ENCODE measurements at regions not wholly inside any gene's neighbourhood (a gene's known extent, or its start where the extent isn't known, plus 50 kb on each side); places are given as distances from the start of the nearest gene placed in this dataset.

DNA sequence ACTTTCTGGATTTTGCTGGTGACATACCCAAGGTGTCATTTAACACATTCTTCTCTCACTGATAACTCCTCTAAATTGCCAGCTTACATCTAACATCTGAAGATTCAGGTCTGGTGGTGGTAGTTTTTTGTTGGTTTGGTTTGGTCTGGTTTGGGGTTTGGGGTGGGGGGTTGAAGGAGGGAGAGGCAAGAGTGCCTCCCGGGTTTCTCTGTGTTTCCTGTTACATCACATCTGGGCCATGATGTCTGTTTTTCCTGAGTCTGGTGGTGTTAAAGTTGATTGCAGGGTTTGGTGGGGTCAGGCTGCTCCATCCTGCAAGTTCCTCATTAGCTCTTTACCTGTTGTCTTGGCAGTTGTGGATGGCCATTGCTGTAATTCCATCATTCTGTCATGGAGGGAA, 155.8 kb upstream of the UBL3 start:
- TF ChIP-seq ZNF317 (CRISPR knock-in tag; IDR thresholded peaks at IDR 0.05; ENCODE audit: borderline replicate concordance, low read depth), result no peak
- no peak for TF ChIP-seq TP53 (CRISPR knock-in tag; IDR thresholded peaks at IDR 0.05)
- no peak for TF ChIP-seq ZNF219 (CRISPR knock-in tag; IDR thresholded peaks at IDR 0.05; ENCODE audit: borderline replicate concordance)
- TF ChIP-seq, protein P1, sequence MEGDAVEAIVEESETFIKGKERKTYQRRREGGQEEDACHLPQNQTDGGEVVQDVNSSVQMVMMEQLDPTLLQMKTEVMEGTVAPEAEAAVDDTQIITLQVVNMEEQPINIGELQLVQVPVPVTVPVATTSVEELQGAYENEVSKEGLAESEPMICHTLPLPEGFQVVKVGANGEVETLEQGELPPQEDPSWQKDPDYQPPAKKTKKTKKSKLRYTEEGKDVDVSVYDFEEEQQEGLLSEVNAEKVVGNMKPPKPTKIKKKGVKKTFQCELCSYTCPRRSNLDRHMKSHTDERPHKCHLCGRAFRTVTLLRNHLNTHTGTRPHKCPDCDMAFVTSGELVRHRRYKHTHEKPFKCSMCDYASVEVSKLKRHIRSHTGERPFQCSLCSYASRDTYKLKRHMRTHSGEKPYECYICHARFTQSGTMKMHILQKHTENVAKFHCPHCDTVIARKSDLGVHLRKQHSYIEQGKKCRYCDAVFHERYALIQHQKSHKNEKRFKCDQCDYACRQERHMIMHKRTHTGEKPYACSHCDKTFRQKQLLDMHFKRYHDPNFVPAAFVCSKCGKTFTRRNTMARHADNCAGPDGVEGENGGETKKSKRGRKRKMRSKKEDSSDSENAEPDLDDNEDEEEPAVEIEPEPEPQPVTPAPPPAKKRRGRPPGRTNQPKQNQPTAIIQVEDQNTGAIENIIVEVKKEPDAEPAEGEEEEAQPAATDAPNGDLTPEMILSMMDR (IDR thresholded peaks at IDR 0.05), result no peak
